K562 (cell line): ENCODE measurements at regions not wholly inside any gene's neighbourhood (a gene's known extent, or its start where the extent isn't known, plus 50 kb on each side); places are given as distances from the start of the nearest gene placed in this dataset.

Source experiments
- ATAC-seq: fragments of 200-7000 bp; cut with Tn5 transposase; 3 replicates; pipeline ENCODE4 v1.9.1; 2020; ENCODE audit warnings: moderate library complexity
- BruUV-seq: library from RNA; stranded (reverse); fragments of 400-500 nt; replicated peaks from 2 replicates; lab custom pipeline; 2021; lab: Mats Ljungman, UMichigan
- CTCF ChIA-PET: fragments of 300-600 bp; formaldehyde crosslinking; extraction: SDS; loops from one replicate; lab custom pipeline; 2021; ENCODE audit warnings: low intra/inter-chr PET ratio; lab: Yijun Ruan, JAX
- POLR2A ChIA-PET: fragments of 300-600, 350-650 bp; sonication (Branson Sonifier 250); formaldehyde crosslinking; extraction: SDS; loops from one replicate; lab custom pipeline; 2021; ENCODE audit warnings: antibody characterized with exemption, inconsistent platforms; lab: Yijun Ruan, JAX
- DNase-seq, 4 experiments: peaks; one replicate each; pipeline versions ENCODE4 v3.0.0 to v3.0.0-alpha.2; 2011 to 2018; ENCODE audit warnings: low spot score in 3 of 4, mixed read lengths in 3 of 4; ENCODE audit errors: extremely low read depth in 1 of 4
- FAIRE-seq: peaks from 2 replicates; lab custom pipeline; 2011; peaks lifted over from hg19 to GRCh38; lab: Jason Lieb, UNC
- H2AFZ ChIP-seq: 2 replicates; pipeline ENCODE4 v1.6.0; 2011; ENCODE audit warnings: low read depth, low read length, control low read depth, inconsistent platforms
- H3K27ac ChIP-seq: fragments of 200-600 bp; 3 replicates; pipeline ENCODE4 v1.8.0; 2011; ENCODE audit warnings: low read depth, mild to moderate bottlenecking, control low read depth, inconsistent platforms, low read length, moderate library complexity, mixed read lengths; ENCODE audit errors: extremely low read depth
- H3K27me3 ChIP-seq, 2 experiments: fragments of 300-600 bp in 1 of 2; 2 replicates in 1 of 2; 3 replicates in 1 of 2; pipeline versions ENCODE4 v1.6.0 to v1.8.0; 2011; ENCODE audit warnings: inconsistent platforms in 2 of 2, low read length in 2 of 2, mild to moderate bottlenecking in 1 of 2, mixed read lengths in 1 of 2, moderate library complexity in 1 of 2; ENCODE audit not compliant: control insufficient read depth in 2 of 2, insufficient read depth in 2 of 2
- H3K36me3 ChIP-seq: fragments of 300-600 bp; 3 replicates; pipeline ENCODE4 v1.8.0; 2011; ENCODE audit warnings: mild to moderate bottlenecking, low read length, inconsistent platforms; ENCODE audit not compliant: control insufficient read depth, insufficient read depth
- H3K4me1 ChIP-seq, 2 experiments: fragments of 200-600 bp in 1 of 2; replicated peaks in 1 of 2; 2 replicates in 1 of 2; 3 replicates in 1 of 2; pipeline versions ENCODE4 v1.5.1 to v1.8.0; 2011; ENCODE audit warnings: inconsistent platforms in 2 of 2, low read length in 2 of 2, mild to moderate bottlenecking in 1 of 2, mixed read lengths in 1 of 2, moderate library complexity in 1 of 2; ENCODE audit not compliant: control insufficient read depth in 2 of 2, insufficient read depth in 2 of 2
- H3K4me2 ChIP-seq: 2 replicates; pipeline ENCODE4 v1.6.1; 2011; ENCODE audit warnings: low read length, control low read depth, inconsistent platforms, mixed read lengths; ENCODE audit not compliant: insufficient read depth
- H3K4me3 ChIP-seq: fragments of 200-600 bp; sonication (generic), shearing (Covaris generic); 2 replicates; pipeline ENCODE4 v1.5.1; 2016; ENCODE audit warnings: control low read depth, inconsistent platforms
- H3K79me2 ChIP-seq: fragments of 200-600 bp; 3 replicates; pipeline ENCODE4 v1.8.0; 2011; ENCODE audit warnings: low read length, inconsistent platforms; ENCODE audit not compliant: control insufficient read depth, insufficient read depth
- H3K9ac ChIP-seq, 2 experiments: 2 replicates each; pipeline versions ENCODE4 v1.6.0 to v1.6.1; 2011; ENCODE audit warnings: low read depth in 2 of 2, low read length in 2 of 2, control low read depth in 1 of 2, inconsistent platforms in 1 of 2, mild to moderate bottlenecking in 1 of 2, mixed read lengths in 1 of 2; ENCODE audit not compliant: insufficient read depth in 1 of 2
- H3K9me1 ChIP-seq: one replicate; pipeline ENCODE4 v1.6.0; 2011; ENCODE audit warnings: inconsistent platforms, mild to moderate bottlenecking, low read length, moderate library complexity; ENCODE audit not compliant: control insufficient read depth, insufficient read depth
- H3K9me3 ChIP-seq: replicated peaks from 2 replicates; pipeline ENCODE4 v1.5.1; 2011; ENCODE audit warnings: low read depth, low read length, inconsistent platforms; ENCODE audit not compliant: control insufficient read depth, insufficient read depth
- H4K20me1 ChIP-seq: replicated peaks from 2 replicates; pipeline ENCODE4 v1.6.1; 2011; ENCODE audit warnings: low read length, inconsistent platforms, mixed read lengths; ENCODE audit not compliant: control insufficient read depth, insufficient read depth
- HSF4 ChIP-seq: fragments of 250-450 bp; sonication (Bioruptor Pico); IDR thresholded peaks from 2 replicates; pipeline ENCODE4 v2.1.2; 2022; ENCODE audit warnings: mild to moderate bottlenecking, moderate library complexity, borderline replicate concordance
- REST ChIP-seq, 2 experiments: fragments of 450-650 bp; formaldehyde crosslinking in 1 of 2; IDR thresholded peaks; 2 replicates each; pipeline versions ENCODE4 v1.4.0 to v1.6.1; 2014 to 2020; ENCODE audit warnings: mild to moderate bottlenecking in 2 of 2, borderline replicate concordance in 1 of 2, low read depth in 1 of 2
- RFX1 ChIP-seq: fragments of 450-650 bp; IDR thresholded peaks from 2 replicates; pipeline ENCODE4 v1.6.1; 2016; ENCODE audit warnings: mild to moderate bottlenecking, moderate library complexity
- TFAM ChIP-seq: fragments of 250-450 bp; sonication (Bioruptor Pico); conservative IDR thresholded peaks from 2 replicates; pipeline ENCODE4 v1.5.0; 2021; ENCODE audit warnings: mild to moderate bottlenecking, moderate library complexity
- WGBS: fragments of 100-300 bp; shearing (Covaris generic); methylation state at CpG from one replicate; pipeline ENCODE4 v1.1.6; 2016; ENCODE audit warnings: low coverage, mixed read lengths; ENCODE audit not compliant: insufficient coverage; ENCODE audit errors: missing lambda C conversion rate; 5-methylcytosine and 5-hydroxymethylcytosine counted together
- in situ Hi-C: fragments of 300-500 bp; cut with MboI; formaldehyde crosslinking; loops from 4 replicates; pipeline ENCODE4 v1.15.0; 2018; ENCODE audit warnings: inconsistent platforms, mixed read lengths
- intact Hi-C: fragments of 100-400 bp; cut with micrococcal nuclease; formaldehyde crosslinking; loops from 2 replicates; pipeline ENCODE4 v1.14.2; 2022
- TF ChIP-seq, protein P1 (sequence below), 2 experiments: fragments of 450-650 bp; IDR thresholded peaks; 2 replicates each; pipeline ENCODE4 v1.6.1; 2016

- DNase-seq, result no peak
- no peak for FAIRE-seq
- intact Hi-C loops (no loop called here), in situ Hi-C loops (loop anchor here (5.0 kb wide), 1 partner anchor 183 kb away; no protein-coding TSS in a partner anchor)
- H3K36me3 ChIP-seq, result no peaks in the 10 kb centered on the region
- no peaks in the 10 kb centered on the region for H3K9me1 ChIP-seq
- no peak overlapping the region for H3K27ac ChIP-seq
- no peaks in the 10 kb centered on the region for H3K4me1 ChIP-seq
- TF ChIP-seq TFAM (no peak), REST (IDR thresholded peaks at IDR 0.05; ENCODE audit: borderline replicate concordance) (no peak), REST (CRISPR knock-in tag; IDR thresholded peaks at IDR 0.05; ENCODE audit: low read depth) (no peak), HSF4 (no peak), RFX1 (no peak)
- TF ChIP-seq, protein P1, sequence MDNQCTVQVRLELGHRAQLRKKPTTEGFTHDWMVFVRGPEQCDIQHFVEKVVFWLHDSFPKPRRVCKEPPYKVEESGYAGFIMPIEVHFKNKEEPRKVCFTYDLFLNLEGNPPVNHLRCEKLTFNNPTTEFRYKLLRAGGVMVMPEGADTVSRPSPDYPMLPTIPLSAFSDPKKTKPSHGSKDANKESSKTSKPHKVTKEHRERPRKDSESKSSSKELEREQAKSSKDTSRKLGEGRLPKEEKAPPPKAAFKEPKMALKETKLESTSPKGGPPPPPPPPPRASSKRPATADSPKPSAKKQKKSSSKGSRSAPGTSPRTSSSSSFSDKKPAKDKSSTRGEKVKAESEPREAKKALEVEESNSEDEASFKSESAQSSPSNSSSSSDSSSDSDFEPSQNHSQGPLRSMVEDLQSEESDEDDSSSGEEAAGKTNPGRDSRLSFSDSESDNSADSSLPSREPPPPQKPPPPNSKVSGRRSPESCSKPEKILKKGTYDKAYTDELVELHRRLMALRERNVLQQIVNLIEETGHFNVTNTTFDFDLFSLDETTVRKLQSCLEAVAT (IDR thresholded peaks at IDR 0.05), result no peak
- no peak overlapping the region for H3K4me2 ChIP-seq
- 0% methylated on average over 1 of the region's 1 CpG for WGBS
- H3K4me3 ChIP-seq, result no peak overlapping the region
- H3K9me3 ChIP-seq, result no peaks in the 10 kb centered on the region
- CTCF ChIA-PET, result no interaction called here
- no peaks in the 10 kb centered on the region; a peak in 2 of 5 replicates for H3K27me3 ChIP-seq
- POLR2A ChIA-PET, result interaction anchor here (1.1 kb wide), 1 partner anchor 11 kb away, joined by 3 read pairs; no protein-coding TSS in a partner anchor
- no peak overlapping the region for H3K9ac ChIP-seq
- no peak for ATAC-seq
- H3K79me2 ChIP-seq, result no peaks in the 10 kb centered on the region
- no TSS peak for BruUV-seq
- no peak overlapping the region for H2AFZ ChIP-seq
- no peaks in the 10 kb centered on the region for H4K20me1 ChIP-seq
Observed at GRCh38 chr10:86580521-86580891, 58.9 kb upstream of the WAPL start.
